Tibial nerve (tissue), 4 donors: ENCODE measurements at regions not wholly inside any gene's neighbourhood (a gene's known extent, or its start where the extent isn't known, plus 50 kb on each side); places are given as distances from the start of the nearest gene placed in this dataset.

Experiments
- DNase-seq, 2 donors: peaks; one replicate each; pipeline ENCODE4 v3.0.0-alpha.2; 2019; ENCODE audit warnings: low spot score in 2 of 2
- H3K27ac ChIP-seq, 4 donors: fragments of 200-600 bp; sonication (generic) in 3 of 4; one replicate each; pipeline ENCODE4 v1.5.1; 2017 to 2019; ENCODE audit warnings: mild to moderate bottlenecking in 1 of 4
- H3K27me3 ChIP-seq, 2 donors: fragments of 200-600 bp; sonication (generic) in 1 of 2; one replicate each; pipeline versions ENCODE4 v1.5.1 to v1.6.0; 2017 to 2019
- H3K36me3 ChIP-seq, 3 donors: fragments of 200-600 bp; sonication (generic); one replicate each; pipeline ENCODE4 v1.5.1; 2018 to 2019
- H3K4me1 ChIP-seq, 4 donors: fragments of 200-600 bp; sonication (generic) in 3 of 4; one replicate each; pipeline ENCODE4 v1.5.1; 2017 to 2019
- H3K4me3 ChIP-seq, 4 donors: fragments of 200-600 bp; sonication (generic) in 3 of 4; one replicate each; pipeline ENCODE4 v1.5.1; 2017 to 2019; ENCODE audit warnings: mild to moderate bottlenecking in 1 of 4, moderate library complexity in 1 of 4
- H3K9me3 ChIP-seq, 4 donors: fragments of 200-600 bp; sonication (generic) in 3 of 4; one replicate each; pipeline ENCODE4 v1.5.1; 2017 to 2019
- EP300 ChIP-seq, 2 donors: sonication (generic); formaldehyde crosslinking; IDR thresholded peaks; one replicate each; pipeline ENCODE4 v1.6.1; 2017; ENCODE audit warnings: antibody characterized with exemption in 2 of 2, mild to moderate bottlenecking in 1 of 2
- POLR2A ChIP-seq, 2 donors: fragments of 450-650 bp; IDR thresholded peaks; one replicate each; pipeline ENCODE4 v1.6.1; 2017; ENCODE audit warnings: antibody characterized with exemption in 2 of 2, mild to moderate bottlenecking in 2 of 2, moderate library complexity in 2 of 2
- WGBS, 2 donors: methylation state at CpG; one replicate each; pipeline ENCODE4 v1.1.5; 2018; 5-methylcytosine and 5-hydroxymethylcytosine counted together
- TF ChIP-seq, protein P1 (sequence below), 5 experiments: fragments of 200-600 bp in 3 of 5; fragments of 450-650 bp in 2 of 5; sonication (generic) in 3 of 5; IDR thresholded peaks; one replicate each; pipeline ENCODE4 v1.5.1; 2016 to 2019; ENCODE audit warnings: antibody characterized with exemption in 5 of 5, mild to moderate bottlenecking in 3 of 5, moderate library complexity in 2 of 5

DNA sequence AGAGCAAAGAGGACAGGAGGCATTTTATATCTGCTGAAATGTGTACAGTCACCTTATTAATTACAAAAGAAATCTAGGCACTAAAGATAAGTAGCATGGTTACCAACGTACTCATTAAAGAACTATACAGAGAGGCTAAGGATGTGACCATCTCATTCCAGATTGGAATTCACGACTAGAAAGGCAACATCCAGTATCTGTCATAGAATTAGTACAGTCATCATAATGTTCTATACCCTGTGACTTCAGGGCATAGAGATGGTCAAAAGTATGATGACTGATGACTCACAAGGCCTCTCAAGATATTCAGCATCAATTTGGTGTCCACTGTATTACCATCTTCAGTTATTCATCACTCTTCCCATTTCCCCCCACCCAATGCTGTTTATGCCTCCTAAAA, 144.0 kb upstream of the PLEKHG7 start:
- TF ChIP-seq POLR2A (IDR thresholded peaks at IDR 0.05) (no peak), EP300 (IDR thresholded peaks at IDR 0.05) (no peak)
- TF ChIP-seq, protein P1, sequence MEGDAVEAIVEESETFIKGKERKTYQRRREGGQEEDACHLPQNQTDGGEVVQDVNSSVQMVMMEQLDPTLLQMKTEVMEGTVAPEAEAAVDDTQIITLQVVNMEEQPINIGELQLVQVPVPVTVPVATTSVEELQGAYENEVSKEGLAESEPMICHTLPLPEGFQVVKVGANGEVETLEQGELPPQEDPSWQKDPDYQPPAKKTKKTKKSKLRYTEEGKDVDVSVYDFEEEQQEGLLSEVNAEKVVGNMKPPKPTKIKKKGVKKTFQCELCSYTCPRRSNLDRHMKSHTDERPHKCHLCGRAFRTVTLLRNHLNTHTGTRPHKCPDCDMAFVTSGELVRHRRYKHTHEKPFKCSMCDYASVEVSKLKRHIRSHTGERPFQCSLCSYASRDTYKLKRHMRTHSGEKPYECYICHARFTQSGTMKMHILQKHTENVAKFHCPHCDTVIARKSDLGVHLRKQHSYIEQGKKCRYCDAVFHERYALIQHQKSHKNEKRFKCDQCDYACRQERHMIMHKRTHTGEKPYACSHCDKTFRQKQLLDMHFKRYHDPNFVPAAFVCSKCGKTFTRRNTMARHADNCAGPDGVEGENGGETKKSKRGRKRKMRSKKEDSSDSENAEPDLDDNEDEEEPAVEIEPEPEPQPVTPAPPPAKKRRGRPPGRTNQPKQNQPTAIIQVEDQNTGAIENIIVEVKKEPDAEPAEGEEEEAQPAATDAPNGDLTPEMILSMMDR (IDR thresholded peaks at IDR 0.05) = no peak
- DNase-seq = no peak
- Histone ChIP-seq H3K27ac (peak overlapping the region in 1 of 4 donors; percentile 16), H3K27me3 (no peaks in the 10 kb centered on the region), H3K9me3 (no peaks in the 10 kb centered on the region), H3K4me1 (peaks cover 7 to 36% (median 18%) of the 10 kb centered on the region in 4 donors), H3K4me3 (no peak overlapping the region), H3K36me3 (no peaks in the 10 kb centered on the region)
- 87 to 89% methylated on average over 2 of the region's 2 CpGs for WGBS, 2 donors

DNA sequence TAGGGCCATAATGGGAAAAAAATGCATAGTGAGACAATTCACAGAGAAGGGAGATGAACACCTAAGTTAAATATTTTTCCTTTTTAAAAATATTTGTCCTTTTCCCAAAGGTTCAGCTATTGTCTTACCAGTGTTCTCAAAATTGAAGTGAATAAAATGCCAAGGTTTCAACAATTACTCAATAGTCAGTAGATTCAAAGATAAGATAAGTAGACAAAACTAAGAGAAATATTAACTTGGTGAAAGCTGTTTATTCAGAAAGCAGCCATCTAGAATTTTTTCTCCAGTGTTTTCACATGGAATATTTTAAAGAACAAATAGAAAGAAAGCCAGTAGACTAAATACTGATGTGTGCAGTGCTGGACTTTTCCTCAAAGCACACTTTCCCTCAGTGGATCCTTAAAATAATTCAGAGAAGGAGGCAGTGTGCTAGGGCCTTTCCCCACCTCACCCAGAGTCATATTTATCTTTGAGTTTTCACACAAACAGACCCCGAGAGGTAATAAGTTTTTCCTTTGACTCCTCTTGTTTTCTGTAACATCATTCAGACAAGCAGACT, 144.5 kb upstream of the PLEKHG7 start:
- H3K27ac ChIP-seq = peak overlapping the region in 1 of 4 donors; percentile 16
- DNase-seq = no peak
- H3K4me3 ChIP-seq = no peak overlapping the region
- TF ChIP-seq POLR2A (IDR thresholded peaks at IDR 0.05) = no peak
- TF ChIP-seq, protein P1 (IDR thresholded peaks at IDR 0.05) = no peak
- no peaks in the 10 kb centered on the region for H3K36me3 ChIP-seq
- 83 to 90% methylated on average over 1 of the region's 1 CpG for WGBS, 2 donors
- H3K27me3 ChIP-seq = no peaks in the 10 kb centered on the region
- no peaks in the 10 kb centered on the region for H3K9me3 ChIP-seq
- peaks cover 7 to 38% (median 17%) of the 10 kb centered on the region in 4 donors for H3K4me1 ChIP-seq

DNA sequence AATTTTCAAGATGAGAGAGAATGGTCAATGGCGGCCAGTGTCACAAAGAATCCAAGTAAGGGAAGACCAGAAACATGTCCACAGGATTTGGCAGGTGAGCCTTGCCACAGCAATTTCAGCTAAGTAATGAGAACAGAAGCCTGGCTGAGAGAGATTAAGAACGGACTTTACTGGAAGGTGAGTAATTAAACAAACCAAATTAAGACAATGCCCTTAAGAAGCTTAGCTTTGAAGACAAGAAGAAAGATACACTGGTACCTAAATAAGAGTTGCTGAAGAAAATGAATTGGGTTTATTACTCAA, 145.4 kb upstream of the PLEKHG7 start:
- TF ChIP-seq, protein P1 (IDR thresholded peaks at IDR 0.05) = no peak
- TF ChIP-seq EP300 (IDR thresholded peaks at IDR 0.05) = no peak
- TF ChIP-seq POLR2A (IDR thresholded peaks at IDR 0.05) = no peak
- DNase-seq = no peak
- Histone ChIP-seq H3K27ac (no peak overlapping the region), H3K9me3 (no peaks in the 10 kb centered on the region), H3K4me1 (peaks cover 4 to 34% (median 13%) of the 10 kb centered on the region in 4 donors), H3K4me3 (no peak overlapping the region), H3K36me3 (no peaks in the 10 kb centered on the region), H3K27me3 (no peaks in the 10 kb centered on the region)
- WGBS, 2 donors = 86 to 95% methylated on average over 2 of the region's 2 CpGs

DNA sequence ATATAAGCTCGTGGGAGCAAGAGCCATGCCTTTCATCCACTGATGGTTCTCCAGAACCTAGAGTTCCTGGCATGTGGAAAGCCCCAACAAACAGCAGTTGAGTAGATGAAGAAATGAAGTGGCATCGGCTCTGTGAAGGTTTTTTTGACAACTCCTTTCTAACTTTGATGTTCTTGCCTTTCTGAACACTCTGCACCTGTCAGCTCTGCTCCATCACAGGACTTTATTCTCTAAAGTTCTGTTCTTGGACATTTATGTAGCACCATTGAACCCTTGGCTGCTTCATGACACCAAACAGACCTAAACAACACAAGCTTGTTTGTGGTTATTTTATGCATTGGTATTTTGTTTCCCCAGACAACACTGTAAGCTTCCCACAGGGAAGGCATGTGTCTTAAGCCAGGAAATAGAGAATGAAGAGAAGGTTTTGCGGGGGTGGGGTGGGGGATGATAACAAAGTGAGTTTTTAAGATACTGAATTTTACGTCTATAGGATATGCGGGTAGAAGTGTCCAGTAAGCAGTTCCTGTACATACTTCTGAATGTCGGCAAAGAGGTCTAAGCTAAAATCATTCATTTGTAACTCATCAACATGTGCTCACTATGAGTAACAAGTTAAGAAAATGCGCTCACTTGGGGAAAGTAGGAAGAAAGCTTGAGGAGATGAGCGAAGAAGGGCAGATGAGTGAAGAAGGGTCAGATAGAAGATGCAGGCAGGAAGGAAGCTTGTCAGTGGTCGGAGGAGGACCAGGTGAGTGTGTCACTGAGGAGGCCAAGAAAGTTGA, 146.0 kb upstream of the PLEKHG7 start:
- Histone ChIP-seq H3K27me3 (no peaks in the 10 kb centered on the region), H3K9me3 (no peaks in the 10 kb centered on the region), H3K4me3 (no peak overlapping the region), H3K4me1 (peaks cover 0 to 33% (median 7%) of the 10 kb centered on the region in 4 donors), H3K36me3 (no peaks in the 10 kb centered on the region), H3K27ac (no peak overlapping the region)
- DNase-seq = no peak
- TF ChIP-seq POLR2A (IDR thresholded peaks at IDR 0.05) = no peak
- TF ChIP-seq, protein P1 (IDR thresholded peaks at IDR 0.05) = no peak
- no peak for TF ChIP-seq EP300 (IDR thresholded peaks at IDR 0.05)
- 91 to 95% methylated on average over 9 of the region's 9 CpGs for WGBS, 2 donors

DNA sequence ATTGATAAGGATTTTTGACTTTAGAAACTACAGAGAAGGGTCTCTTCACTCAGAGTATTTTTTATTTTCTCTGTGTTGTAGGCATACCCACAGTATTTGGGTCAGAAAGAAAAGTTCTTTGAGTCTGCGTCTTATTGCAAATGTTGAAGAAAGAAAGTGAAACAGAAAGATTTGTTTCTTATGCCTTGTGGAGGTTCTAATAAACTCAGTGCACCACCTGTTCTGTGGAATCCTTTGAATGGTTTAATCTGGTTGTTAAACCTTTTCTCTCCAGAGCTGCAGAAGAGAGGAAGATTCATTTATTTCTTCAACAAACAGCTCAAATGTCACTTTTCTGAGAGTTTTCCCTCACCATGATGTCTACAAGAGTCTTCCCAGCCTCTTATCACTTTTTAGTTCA, 146.6 kb upstream of the PLEKHG7 start:
- no peaks in the 10 kb centered on the region for H3K9me3 ChIP-seq
- no peaks in the 10 kb centered on the region for H3K27me3 ChIP-seq
- H3K36me3 ChIP-seq = no peaks in the 10 kb centered on the region
- H3K4me1 ChIP-seq = peaks cover 0 to 26% (median 4%) of the 10 kb centered on the region in 4 donors
- H3K27ac ChIP-seq = no peak overlapping the region
- WGBS, 2 donors = 83 to 87% methylated on average over 1 of the region's 1 CpG
- no peak for DNase-seq
- TF ChIP-seq, protein P1 (IDR thresholded peaks at IDR 0.05) = no peak
- no peak for TF ChIP-seq EP300 (IDR thresholded peaks at IDR 0.05)
- no peak for TF ChIP-seq POLR2A (IDR thresholded peaks at IDR 0.05)
- no peak overlapping the region for H3K4me3 ChIP-seq
